Activated CD8-positive, alpha-beta T cell treated with anti-CD3 and anti-CD28 coated beads for 36 hours (primary cell): ENCODE measurements at regions not wholly inside any gene's neighbourhood (a gene's known extent, or its start where the extent isn't known, plus 50 kb on each side); places are given as distances from the start of the nearest gene placed in this dataset.
A peak's percentile ranks its signal among the peaks of the same experiment; 100 is the strongest.
"Not testable (repeated sequence)": the region's sequence is repeated elsewhere in the genome, so short reads cannot be mapped to it uniquely, and the experiment has no call there.

Source experiments
- ATAC-seq: fragments of 200-7000 bp; cut with Tn5 transposase; one replicate; pipeline ENCODE4 v1.10.0; 2021; ENCODE audit warnings: mild to moderate bottlenecking, moderate library complexity
- CTCF ChIA-PET: fragments of 350-600 bp; sonication (Branson Sonifier 250); formaldehyde crosslinking; loops from one replicate; lab custom pipeline; 2021; ENCODE audit warnings: antibody characterized with exemption; lab: Charles Lee
- POLR2A ChIA-PET: fragments of 350-600 bp; sonication (Branson Sonifier 250); formaldehyde crosslinking; loops from one replicate; lab custom pipeline; 2021; ENCODE audit warnings: antibody characterized with exemption; lab: Charles Lee
- DNase-seq: peaks from one replicate; pipeline ENCODE4 v3.0.0-alpha.2; 2020
- H3K27ac Mint-ChIP-seq: one replicate; pipeline ENCODE4 v1.8.0; 2021; ENCODE audit warnings: mild to moderate bottlenecking, mixed read lengths
- H3K27me3 Mint-ChIP-seq: one replicate; pipeline ENCODE4 v1.8.0; 2021; ENCODE audit warnings: mixed read lengths
- H3K36me3 Mint-ChIP-seq: one replicate; pipeline ENCODE4 v1.8.0; 2021; ENCODE audit warnings: low read depth, mixed read lengths
- H3K4me1 Mint-ChIP-seq: one replicate; pipeline ENCODE4 v1.8.0; 2021; ENCODE audit warnings: low read depth, mixed read lengths
- H3K4me3 Mint-ChIP-seq: one replicate; pipeline ENCODE4 v1.8.0; 2021; ENCODE audit warnings: mild to moderate bottlenecking, moderate library complexity, mixed read lengths
- H3K9me3 Mint-ChIP-seq: one replicate; pipeline ENCODE4 v1.8.0; 2021; ENCODE audit warnings: mixed read lengths
- CTCF ChIP-seq: fragments of 200-600 bp; IDR thresholded peaks from one replicate; pipeline ENCODE4 v1.8.0; 2022; ENCODE audit warnings: antibody characterized with exemption, mild to moderate bottlenecking
- intact Hi-C: fragments of 100-400 bp; cut with micrococcal nuclease; formaldehyde crosslinking; loops from one replicate; pipeline ENCODE4 v1.10.0; 2022

GRCh38 chr11:50178737-50179136, 146.1 kb downstream of the OR4C45 start:
- peak; percentile 40 for ATAC-seq
- Mint-ChIP-seq H3K27ac (no peak overlapping the region), H3K4me1 (no peaks in the 10 kb centered on the region), H3K27me3 (no peaks in the 10 kb centered on the region), H3K9me3 (peaks cover 9% of the 10 kb centered on the region), H3K36me3 (no peaks in the 10 kb centered on the region), H3K4me3 (no peak overlapping the region)
- intact Hi-C loops, result no loop called here
- ChIA-PET CTCF (no interaction called here), POLR2A (no interaction called here)
- no peak for TF ChIP-seq CTCF
- no peak for DNase-seq

- no peak for TF ChIP-seq CTCF
- CTCF ChIA-PET, result no interaction called here
- H3K36me3 Mint-ChIP-seq, result no peaks in the 10 kb centered on the region
- ATAC-seq (no peak), DNase-seq (no peak)
- H3K4me1 Mint-ChIP-seq, result no peaks in the 10 kb centered on the region
- POLR2A ChIA-PET, result no interaction called here
- no peak overlapping the region for H3K4me3 Mint-ChIP-seq
- intact Hi-C loops, result no loop called here
- H3K27me3 Mint-ChIP-seq, result no peaks in the 10 kb centered on the region
- H3K27ac Mint-ChIP-seq, result no peak overlapping the region
- H3K9me3 Mint-ChIP-seq, result peaks cover 12% of the 10 kb centered on the region
These were observed 148.7 kb downstream of the OR4C45 start for GRCh38 chr11:50181334-50181733.

- Mint-ChIP-seq H3K4me1 (no peaks in the 10 kb centered on the region), H3K36me3 (no peaks in the 10 kb centered on the region), H3K4me3 (no peak overlapping the region), H3K27ac (no peak overlapping the region), H3K9me3 (peaks cover 12% of the 10 kb centered on the region), H3K27me3 (no peaks in the 10 kb centered on the region)
- ChIA-PET POLR2A (no interaction called here), CTCF (no interaction called here)
- no peak for DNase-seq
- ATAC-seq, result no peak
- TF ChIP-seq CTCF, result no peak
- intact Hi-C loops, result no loop called here
These were observed 149.8 kb downstream of the OR4C45 start for GRCh38 chr11:50182486-50182885.

- peaks cover 11% of the 10 kb centered on the region for H3K9me3 Mint-ChIP-seq
- H3K4me3 Mint-ChIP-seq, H3K4me1 Mint-ChIP-seq, H3K27me3 Mint-ChIP-seq, ATAC-seq, CTCF ChIA-PET, intact Hi-C loops, DNase-seq, H3K27ac Mint-ChIP-seq, POLR2A ChIA-PET, H3K36me3 Mint-ChIP-seq: not testable (repeated sequence)
These were observed 150.5 kb downstream of the OR4C45 start for GRCh38 chr11:50183170-50183569.

GRCh38 chr11:50186146-50186545, 153.5 kb downstream of the OR4C45 start:
- no peaks in the 10 kb centered on the region for H3K4me1 Mint-ChIP-seq
- peaks cover 8% of the 10 kb centered on the region for H3K9me3 Mint-ChIP-seq
- DNase-seq (no peak), ATAC-seq (no peak)
- intact Hi-C loops, result no loop called here
- TF ChIP-seq CTCF, result no peak
- H3K36me3 Mint-ChIP-seq, result no peaks in the 10 kb centered on the region
- H3K27me3 Mint-ChIP-seq, result no peaks in the 10 kb centered on the region
- no peak overlapping the region for H3K27ac Mint-ChIP-seq
- POLR2A ChIA-PET, result no interaction called here
- no peak overlapping the region for H3K4me3 Mint-ChIP-seq
- CTCF ChIA-PET, result no interaction called here

- POLR2A ChIA-PET, result no interaction called here
- Mint-ChIP-seq H3K27ac (no peak overlapping the region), H3K4me3 (no peak overlapping the region), H3K9me3 (peaks cover 7% of the 10 kb centered on the region), H3K27me3 (no peaks in the 10 kb centered on the region), H3K4me1 (no peaks in the 10 kb centered on the region), H3K36me3 (no peaks in the 10 kb centered on the region)
- no peak for TF ChIP-seq CTCF
- ATAC-seq (no peak), DNase-seq (no peak)
- intact Hi-C loops, result no loop called here
- CTCF ChIA-PET, result no interaction called here
These were observed 154.5 kb downstream of the OR4C45 start for GRCh38 chr11:50187220-50187619.
